Activated naive CD4-positive, alpha-beta T cell treated with anti-CD3 and anti-CD28 coated beads for 36 hours (primary cell): ENCODE measurements at regions not wholly inside any gene's neighbourhood (a gene's known extent, or its start where the extent isn't known, plus 50 kb on each side); places are given as distances from the start of the nearest gene placed in this dataset.
A peak's percentile ranks its signal among the peaks of the same experiment; 100 is the strongest.

ENCODE experiments used
- CTCF ChIA-PET: fragments of 350-600 bp; sonication (Branson Sonifier 250); formaldehyde crosslinking; loops from one replicate; lab custom pipeline; 2021; ENCODE audit warnings: antibody characterized with exemption; lab: Charles Lee
- DNase-seq: peaks from one replicate; pipeline ENCODE4 v3.0.0-alpha.2; 2020
- H3K27ac Mint-ChIP-seq: one replicate; pipeline ENCODE4 v1.8.0; 2021; ENCODE audit warnings: mild to moderate bottlenecking, mixed read lengths
- H3K27me3 Mint-ChIP-seq: one replicate; pipeline ENCODE4 v1.8.0; 2021; ENCODE audit warnings: low read depth, mixed read lengths
- H3K36me3 Mint-ChIP-seq: one replicate; pipeline ENCODE4 v1.8.0; 2021; ENCODE audit warnings: low read depth, mixed read lengths
- H3K4me1 Mint-ChIP-seq: one replicate; pipeline ENCODE4 v1.8.0; 2021; ENCODE audit warnings: low read depth, mixed read lengths
- H3K4me3 Mint-ChIP-seq: one replicate; pipeline ENCODE4 v1.8.0; 2021; ENCODE audit warnings: mild to moderate bottlenecking, moderate library complexity, mixed read lengths
- H3K9me3 Mint-ChIP-seq: one replicate; pipeline ENCODE4 v1.8.0; 2021; ENCODE audit warnings: mixed read lengths
- intact Hi-C: fragments of 100-400 bp; cut with micrococcal nuclease; formaldehyde crosslinking; loops from one replicate; pipeline ENCODE4 v1.15.1; 2023

- intact Hi-C loops, result no loop called here
- Mint-ChIP-seq H3K9me3 (peaks cover 22% of the 10 kb centered on the region), H3K4me1 (no peaks in the 10 kb centered on the region), H3K36me3 (no peaks in the 10 kb centered on the region), H3K27ac (no peak overlapping the region), H3K27me3 (no peaks in the 10 kb centered on the region), H3K4me3 (no peak overlapping the region)
- CTCF ChIA-PET, result no interaction called here
- no peak for DNase-seq
These were observed 904.6 kb upstream of the NR2F2 start for GRCh38 chr15:95425859-95426258.

- H3K4me3 Mint-ChIP-seq, result no peak overlapping the region
- CTCF ChIA-PET, result no interaction called here
- DNase-seq, result no peak
- H3K27ac Mint-ChIP-seq, result no peak overlapping the region
- H3K9me3 Mint-ChIP-seq, result peaks cover 7% of the 10 kb centered on the region
- intact Hi-C loops, result no loop called here
- H3K36me3 Mint-ChIP-seq, result no peaks in the 10 kb centered on the region
- no peaks in the 10 kb centered on the region for H3K4me1 Mint-ChIP-seq
- no peaks in the 10 kb centered on the region for H3K27me3 Mint-ChIP-seq
These were observed 901.2 kb upstream of the NR2F2 start for GRCh38 chr15:95429345-95429744.

- intact Hi-C loops, result no loop called here
- no peaks in the 10 kb centered on the region for H3K4me1 Mint-ChIP-seq
- H3K9me3 Mint-ChIP-seq, result peaks cover 6% of the 10 kb centered on the region
- no peak overlapping the region for H3K4me3 Mint-ChIP-seq
- CTCF ChIA-PET, result interaction anchor here (0.6 kb wide), 1 partner anchor 144 kb away, joined by 4 read pairs; no protein-coding TSS in a partner anchor
- DNase-seq, result no peak
- H3K27ac Mint-ChIP-seq, result no peak overlapping the region
- H3K36me3 Mint-ChIP-seq, result no peaks in the 10 kb centered on the region
- no peaks in the 10 kb centered on the region for H3K27me3 Mint-ChIP-seq
These were observed 899.0 kb upstream of the NR2F2 start for GRCh38 chr15:95431518-95431917.

- H3K27ac Mint-ChIP-seq, result no peak overlapping the region
- no peak overlapping the region for H3K4me3 Mint-ChIP-seq
- DNase-seq, result no peak
- H3K4me1 Mint-ChIP-seq, result no peaks in the 10 kb centered on the region
- peaks cover under 1% of the 10 kb centered on the region for H3K9me3 Mint-ChIP-seq
- CTCF ChIA-PET, result no interaction called here
- no peaks in the 10 kb centered on the region for H3K27me3 Mint-ChIP-seq
- intact Hi-C loops, result no loop called here
- H3K36me3 Mint-ChIP-seq, result no peaks in the 10 kb centered on the region
These were observed 897.6 kb upstream of the NR2F2 start for GRCh38 chr15:95432878-95433405.

GRCh38 chr15:95439922-95440376, 890.6 kb upstream of the NR2F2 start:
- no peaks in the 10 kb centered on the region for H3K27me3 Mint-ChIP-seq
- H3K4me1 Mint-ChIP-seq, result no peaks in the 10 kb centered on the region
- H3K9me3 Mint-ChIP-seq, result no peaks in the 10 kb centered on the region
- CTCF ChIA-PET, result no interaction called here
- no peak overlapping the region for H3K4me3 Mint-ChIP-seq
- no peak overlapping the region for H3K27ac Mint-ChIP-seq
- intact Hi-C loops, result loop anchor here (10.0 kb wide), 1 partner anchor 295 kb away; no protein-coding TSS in a partner anchor
- DNase-seq, result no peak
- H3K36me3 Mint-ChIP-seq, result no peaks in the 10 kb centered on the region

GRCh38 chr15:95440712-95441111, 889.8 kb upstream of the NR2F2 start:
- DNase-seq, result no peak
- intact Hi-C loops, result loop anchor here (10.0 kb wide), 1 partner anchor 294 kb away; no protein-coding TSS in a partner anchor
- H3K27ac Mint-ChIP-seq, result no peak overlapping the region
- no peaks in the 10 kb centered on the region for H3K4me1 Mint-ChIP-seq
- CTCF ChIA-PET, result interaction anchor here (0.8 kb wide), 1 partner anchor 148 kb away, joined by 3 read pairs; no protein-coding TSS in a partner anchor
- no peaks in the 10 kb centered on the region for H3K36me3 Mint-ChIP-seq
- H3K27me3 Mint-ChIP-seq, result no peaks in the 10 kb centered on the region
- no peak overlapping the region for H3K4me3 Mint-ChIP-seq
- no peaks in the 10 kb centered on the region for H3K9me3 Mint-ChIP-seq

- H3K9me3 Mint-ChIP-seq, result no peaks in the 10 kb centered on the region
- CTCF ChIA-PET, result no interaction called here
- H3K27ac Mint-ChIP-seq, result no peak overlapping the region
- no peaks in the 10 kb centered on the region for H3K27me3 Mint-ChIP-seq
- no peak for DNase-seq
- H3K36me3 Mint-ChIP-seq, result no peaks in the 10 kb centered on the region
- H3K4me1 Mint-ChIP-seq, result peaks cover 11% of the 10 kb centered on the region
- H3K4me3 Mint-ChIP-seq, result no peak overlapping the region
- intact Hi-C loops, result loop anchor here (10.0 kb wide), 1 partner anchor 293 kb away; no protein-coding TSS in a partner anchor
These were observed 888.3 kb upstream of the NR2F2 start for GRCh38 chr15:95442107-95442719.

- Mint-ChIP-seq H3K36me3 (no peaks in the 10 kb centered on the region), H3K27me3 (no peaks in the 10 kb centered on the region), H3K27ac (no peak overlapping the region), H3K4me1 (peaks cover 21% of the 10 kb centered on the region), H3K9me3 (no peaks in the 10 kb centered on the region), H3K4me3 (no peak overlapping the region)
- CTCF ChIA-PET, result no interaction called here
- no peak for DNase-seq
- intact Hi-C loops, result loop anchor here (10.0 kb wide), 1 partner anchor 290 kb away; no protein-coding TSS in a partner anchor
These were observed 885.6 kb upstream of the NR2F2 start for GRCh38 chr15:95444860-95445259.

GRCh38 chr15:95446854-95447253, 883.6 kb upstream of the NR2F2 start:
- DNase-seq, result peak; percentile 8
- Mint-ChIP-seq H3K4me3 (no peak overlapping the region), H3K27me3 (peaks cover 3% of the 10 kb centered on the region), H3K4me1 (peaks cover 21% of the 10 kb centered on the region), H3K27ac (no peak overlapping the region), H3K9me3 (no peaks in the 10 kb centered on the region), H3K36me3 (no peaks in the 10 kb centered on the region)
- intact Hi-C loops, result loop anchor here (10.0 kb wide), 1 partner anchor 288 kb away; no protein-coding TSS in a partner anchor
- CTCF ChIA-PET, result no interaction called here

- Mint-ChIP-seq H3K27ac (no peak overlapping the region), H3K4me3 (no peak overlapping the region), H3K36me3 (no peaks in the 10 kb centered on the region), H3K9me3 (no peaks in the 10 kb centered on the region), H3K27me3 (peaks cover 4% of the 10 kb centered on the region), H3K4me1 (peaks cover 21% of the 10 kb centered on the region)
- intact Hi-C loops, result loop anchor here (10.0 kb wide), 1 partner anchor 287 kb away; no protein-coding TSS in a partner anchor
- CTCF ChIA-PET, result no interaction called here
- no peak for DNase-seq
These were observed 883.0 kb upstream of the NR2F2 start for GRCh38 chr15:95447486-95447885.

- CTCF ChIA-PET, result no interaction called here
- intact Hi-C loops, result loop anchor here (2.0 to 10.0 kb wide), 2 partner anchors 286 to 866 kb away; no protein-coding TSS in a partner anchor
- H3K4me3 Mint-ChIP-seq, result no peak overlapping the region
These were observed 881.8 kb upstream of the NR2F2 start for GRCh38 chr15:95448531-95449229.

GRCh38 chr15:95449230-95449628, 881.3 kb upstream of the NR2F2 start:
- Mint-ChIP-seq H3K4me3 (no peak overlapping the region), H3K27me3 (peaks cover 4% of the 10 kb centered on the region), H3K9me3 (no peaks in the 10 kb centered on the region), H3K36me3 (no peaks in the 10 kb centered on the region), H3K4me1 (peaks cover 24% of the 10 kb centered on the region), H3K27ac (no peak overlapping the region)
- no peak for DNase-seq
- intact Hi-C loops, result loop anchor here (2.0 to 10.0 kb wide), 2 partner anchors 286 to 866 kb away; no protein-coding TSS in a partner anchor
- CTCF ChIA-PET, result no interaction called here

More at GRCh38 chr15:95448531-95449229, 881.8 kb upstream of the NR2F2 start:
- Mint-ChIP-seq H3K4me1 (peaks cover 21% of the 10 kb centered on the region), H3K36me3 (no peaks in the 10 kb centered on the region), H3K27ac (no peak overlapping the region), H3K27me3 (peaks cover 4% of the 10 kb centered on the region), H3K9me3 (no peaks in the 10 kb centered on the region)
- no peak for DNase-seq
